Islet of Langerhans (tissue), 1 donor: ENCODE measurements at regions not wholly inside any gene's neighbourhood (a gene's known extent, or its start where the extent isn't known, plus 50 kb on each side); places are given as distances from the start of the nearest gene placed in this dataset.
"Not testable (repeated sequence)": the region's sequence is repeated elsewhere in the genome, so short reads cannot be mapped to it uniquely, and the experiment has no call there.

Experiments used
- FAIRE-seq: peaks from one replicate; lab custom pipeline; 2011; peaks lifted over from hg19 to GRCh38; lab: Jason Lieb, UNC

DNA sequence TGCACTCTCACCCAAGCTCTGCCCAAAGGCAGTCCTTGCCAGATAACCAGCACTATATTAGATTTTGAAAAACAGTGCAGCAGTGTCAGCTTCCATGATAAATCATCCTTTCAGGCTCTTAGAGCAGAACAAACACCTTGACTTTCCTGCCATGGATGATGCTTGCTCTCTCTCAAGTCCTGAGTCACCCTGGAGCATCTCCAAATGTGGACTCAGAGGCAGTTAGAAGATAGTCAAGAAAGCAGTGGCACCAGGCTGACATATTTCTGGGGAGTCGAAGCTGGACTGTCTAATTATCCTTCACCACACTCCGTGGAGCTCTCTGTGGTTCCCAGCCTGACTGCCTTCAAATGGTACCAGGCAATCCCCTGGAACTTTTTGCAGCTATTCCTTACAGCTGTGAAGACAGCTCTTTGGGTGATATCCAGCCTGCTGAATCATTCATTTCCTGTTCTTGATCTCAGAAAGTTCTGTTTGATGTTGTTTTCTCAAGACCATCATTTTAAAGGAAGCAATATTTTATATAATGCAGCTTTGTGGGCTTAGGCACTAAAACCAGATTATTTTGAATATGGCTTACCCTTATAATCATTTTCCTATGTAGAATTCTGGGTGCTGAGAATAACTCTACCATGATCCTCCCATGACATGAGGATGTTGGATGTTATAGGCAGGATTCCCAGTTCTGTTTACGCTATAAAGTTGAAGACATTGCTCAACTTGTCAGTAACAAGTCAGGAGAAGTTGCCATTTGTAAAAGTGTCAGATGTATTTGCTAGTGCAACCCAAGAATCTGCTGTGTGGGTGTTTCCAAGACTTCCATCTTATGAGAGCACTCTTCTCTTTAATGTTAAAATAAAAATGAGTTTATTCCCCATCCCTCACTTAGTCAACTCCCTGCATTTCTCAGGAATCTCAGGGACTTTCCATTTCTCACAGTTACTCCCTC lies 233.8 kb downstream of the C7orf25 start:
- no peak for FAIRE-seq

- FAIRE-seq = no peak
These were observed 237.3 kb downstream of the C7orf25 start for GRCh38 chr7:42674541-42674940.

GRCh38 chr7:42673951-42674350 lies 237.9 kb downstream of the C7orf25 start:
- FAIRE-seq = no peak

- FAIRE-seq = no peak
These were observed 239.4 kb downstream of the C7orf25 start for GRCh38 chr7:42672339-42672999.

DNA sequence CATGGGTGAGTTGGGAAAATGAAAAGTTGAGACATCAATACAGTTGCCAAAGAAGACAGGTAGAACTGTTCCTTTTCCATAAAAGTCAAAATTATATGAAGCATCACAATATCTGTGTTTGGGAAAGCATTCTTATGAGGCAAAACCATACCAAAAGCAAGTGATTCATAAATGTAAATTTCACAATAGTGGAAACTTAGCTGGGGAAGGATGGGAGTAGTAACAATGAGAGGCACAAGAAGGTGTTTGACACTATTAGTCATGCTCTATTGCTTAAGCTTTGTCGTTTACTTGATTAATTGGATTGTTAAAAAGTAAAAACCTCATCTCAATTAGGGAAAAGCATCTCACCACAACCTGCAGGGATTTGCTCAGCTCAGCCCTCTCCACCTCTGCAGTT lies 240.2 kb downstream of the C7orf25 start:
- no peak for FAIRE-seq

DNA sequence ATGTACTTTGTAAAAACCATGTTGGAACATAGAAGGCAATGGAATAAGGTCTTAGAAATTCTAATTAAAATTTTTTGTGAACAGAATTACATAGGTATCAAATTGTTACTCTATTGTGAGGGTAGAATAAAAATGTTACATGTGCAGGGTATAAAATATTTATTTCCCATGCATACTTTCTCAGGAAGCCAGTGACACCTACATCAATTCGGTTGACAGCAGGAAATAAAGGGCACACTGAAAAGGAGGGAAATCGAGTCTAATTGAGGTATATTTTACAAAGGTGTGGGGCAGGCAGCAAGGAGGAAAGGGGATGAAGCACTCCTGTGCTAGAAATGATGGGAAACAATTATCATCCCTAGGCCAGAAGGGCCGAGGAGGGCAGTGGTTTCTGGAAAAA lies 244.9 kb downstream of the C7orf25 start:
- no peak for FAIRE-seq

GRCh38 chr7:42662862-42663261 lies 249.0 kb downstream of the C7orf25 start:
- FAIRE-seq = no peak

DNA sequence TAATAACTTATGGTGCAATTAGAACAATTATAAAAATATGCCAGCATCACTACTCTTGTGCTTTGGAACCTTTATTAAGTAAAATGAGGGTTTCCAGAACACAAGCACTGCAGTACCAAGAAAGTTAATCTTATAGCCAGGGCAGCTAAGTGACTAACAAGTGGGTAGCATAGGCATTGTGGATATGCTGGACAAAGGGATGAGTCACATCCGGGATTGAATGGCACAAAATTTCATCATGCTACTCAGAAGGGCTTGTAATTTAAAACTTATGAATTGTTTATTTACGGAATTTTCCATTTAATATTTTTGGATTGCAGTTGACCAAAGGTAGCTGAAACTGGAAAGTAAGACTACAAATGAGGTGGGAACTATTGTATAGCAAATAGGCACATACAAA lies 250.6 kb downstream of the C7orf25 start:
- FAIRE-seq = no peak

GRCh38 chr7:42650701-42651100 lies 261.2 kb downstream of the C7orf25 start:
- FAIRE-seq = no peak

GRCh38 chr7:42650171-42650570 lies 261.7 kb downstream of the C7orf25 start:
- no peak for FAIRE-seq

- no peak for FAIRE-seq
These were observed 266.0 kb downstream of the C7orf25 start for GRCh38 chr7:42645906-42646305.

GRCh38 chr7:42642699-42643098 lies 269.2 kb downstream of the C7orf25 start:
- FAIRE-seq = no peak

DNA sequence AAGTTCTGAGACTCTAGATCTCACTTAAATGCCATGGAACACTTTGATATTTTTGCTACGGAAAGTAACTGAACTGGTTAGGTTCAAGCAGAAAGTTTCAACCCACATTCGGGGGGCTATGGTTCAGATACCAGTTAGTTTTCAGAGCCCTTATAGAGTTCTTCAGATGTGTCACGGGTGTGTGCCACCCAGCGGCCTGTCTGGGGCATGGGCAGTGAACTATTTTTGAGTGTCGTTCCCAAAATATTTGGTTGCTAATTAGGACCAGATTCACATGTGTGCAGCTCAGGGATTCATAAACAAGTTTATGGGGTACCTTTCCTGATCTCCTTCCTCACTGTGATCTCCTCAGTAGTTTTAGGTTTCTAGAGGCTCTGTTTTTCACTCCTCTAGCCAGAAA lies 271.9 kb downstream of the C7orf25 start:
- no peak for FAIRE-seq

DNA sequence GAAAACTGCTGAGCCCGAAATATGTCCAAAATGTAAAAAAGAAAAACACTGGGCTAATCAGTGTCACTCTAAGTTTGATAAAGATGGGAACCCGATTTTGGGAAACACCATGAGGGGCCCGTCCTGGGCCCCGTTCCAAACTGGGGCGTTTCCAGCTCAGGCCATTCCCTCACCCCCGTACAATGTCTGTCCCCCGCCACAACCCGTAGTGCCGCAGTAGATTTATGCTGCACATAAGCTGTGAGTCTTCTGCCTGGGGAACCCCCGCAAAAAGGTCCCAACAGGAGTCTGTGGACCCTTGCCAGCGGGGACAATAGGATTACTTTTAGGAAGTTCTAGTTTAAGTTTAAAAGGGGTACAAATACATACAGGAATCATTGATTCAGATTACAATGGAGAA lies 275.5 kb downstream of the C7orf25 start:
- not testable (repeated sequence) for FAIRE-seq

- no peak for FAIRE-seq
These were observed 283.8 kb downstream of the C7orf25 start for GRCh38 chr7:42628054-42628453.

DNA sequence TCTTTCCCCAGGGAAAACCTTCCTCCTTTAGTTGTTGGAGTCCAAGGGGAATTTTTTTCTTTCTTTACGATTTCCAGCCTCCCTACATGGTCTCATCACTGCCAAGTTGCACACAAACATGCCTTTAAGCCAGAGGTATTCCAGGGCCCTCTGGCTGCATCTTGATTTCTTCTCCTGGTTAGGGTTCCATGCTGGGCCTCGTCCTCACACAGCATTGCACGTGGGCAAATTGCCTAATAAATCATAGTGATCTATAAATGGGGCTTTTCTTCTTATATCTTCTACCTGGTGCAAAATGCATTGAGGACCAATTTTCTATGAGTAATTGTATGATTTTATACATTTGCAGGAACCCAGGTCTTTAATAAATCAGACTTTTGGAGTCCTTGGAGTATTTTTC lies 284.2 kb downstream of the C7orf25 start:
- no peak for FAIRE-seq

DNA sequence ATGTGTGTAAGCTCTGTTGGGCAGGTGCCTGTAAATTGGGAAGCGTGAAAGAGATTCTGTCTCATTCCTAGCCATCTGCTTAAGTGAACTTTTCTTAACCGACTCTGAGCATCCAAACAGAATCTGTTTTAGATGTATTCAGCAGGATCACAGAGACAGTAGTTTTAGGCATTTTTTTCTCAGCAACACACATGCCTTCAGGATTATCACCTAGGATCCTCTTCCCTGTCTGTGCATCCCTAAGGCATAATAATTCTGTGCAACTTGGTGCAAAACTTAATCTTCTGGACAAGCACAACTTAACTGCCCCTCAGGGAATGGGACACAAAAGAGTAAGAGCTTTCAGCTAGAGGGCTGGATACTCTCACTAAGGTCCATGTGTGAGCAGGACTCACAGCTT lies 284.8 kb downstream of the C7orf25 start:
- no peak for FAIRE-seq

DNA sequence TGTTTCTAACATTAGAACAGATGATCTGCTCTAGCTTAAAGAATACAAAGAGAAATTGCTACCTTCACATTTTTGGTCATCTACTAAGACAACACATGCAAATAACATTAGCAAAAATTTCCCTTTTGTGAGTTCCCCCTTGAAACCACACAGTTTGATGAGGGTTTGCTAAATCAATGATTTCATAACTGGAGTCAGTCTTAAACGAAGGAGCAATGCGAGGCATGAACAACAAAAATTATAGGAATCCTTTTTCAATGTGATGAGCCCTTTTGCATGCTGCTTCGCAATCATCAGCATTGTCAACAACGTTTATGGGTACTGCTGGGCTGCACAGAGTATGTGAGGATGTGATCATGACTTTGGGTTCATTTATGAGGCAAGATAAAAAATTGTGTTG lies 286.4 kb downstream of the C7orf25 start:
- no peak for FAIRE-seq

- no peak for FAIRE-seq
These were observed 287.4 kb downstream of the C7orf25 start for GRCh38 chr7:42624471-42624870.

DNA sequence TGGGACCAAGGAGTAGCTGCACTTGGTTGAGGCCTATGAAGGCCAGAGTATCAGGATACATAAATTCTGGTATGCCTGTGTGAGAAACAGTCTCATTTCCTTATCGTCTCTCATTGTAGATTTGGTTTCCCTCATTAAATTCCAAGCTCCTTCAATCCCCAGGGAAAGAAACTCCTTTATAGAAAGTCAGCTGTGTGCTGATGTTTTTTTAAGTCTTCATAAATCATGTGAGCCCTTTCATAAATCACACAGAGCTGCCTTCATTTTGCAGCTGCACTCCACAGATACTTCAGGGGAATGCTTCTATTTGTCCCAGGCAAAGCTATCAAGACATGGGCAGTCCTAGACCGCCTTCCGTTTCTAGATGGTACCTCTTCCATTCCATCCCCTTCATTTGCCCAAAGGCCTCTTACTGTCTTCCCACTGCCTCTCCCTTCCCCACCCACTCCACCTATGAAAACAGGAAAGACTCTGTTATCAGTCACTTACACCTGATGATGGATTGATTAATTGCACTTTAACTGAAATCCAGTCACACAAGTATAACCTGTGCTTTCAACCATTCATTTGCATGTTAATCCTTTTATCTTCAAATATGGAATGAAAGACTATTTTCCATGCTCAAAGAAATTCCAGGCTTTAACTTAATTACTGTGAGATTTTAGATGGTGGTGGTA lies 290.2 kb downstream of the C7orf25 start:
- no peak for FAIRE-seq

DNA sequence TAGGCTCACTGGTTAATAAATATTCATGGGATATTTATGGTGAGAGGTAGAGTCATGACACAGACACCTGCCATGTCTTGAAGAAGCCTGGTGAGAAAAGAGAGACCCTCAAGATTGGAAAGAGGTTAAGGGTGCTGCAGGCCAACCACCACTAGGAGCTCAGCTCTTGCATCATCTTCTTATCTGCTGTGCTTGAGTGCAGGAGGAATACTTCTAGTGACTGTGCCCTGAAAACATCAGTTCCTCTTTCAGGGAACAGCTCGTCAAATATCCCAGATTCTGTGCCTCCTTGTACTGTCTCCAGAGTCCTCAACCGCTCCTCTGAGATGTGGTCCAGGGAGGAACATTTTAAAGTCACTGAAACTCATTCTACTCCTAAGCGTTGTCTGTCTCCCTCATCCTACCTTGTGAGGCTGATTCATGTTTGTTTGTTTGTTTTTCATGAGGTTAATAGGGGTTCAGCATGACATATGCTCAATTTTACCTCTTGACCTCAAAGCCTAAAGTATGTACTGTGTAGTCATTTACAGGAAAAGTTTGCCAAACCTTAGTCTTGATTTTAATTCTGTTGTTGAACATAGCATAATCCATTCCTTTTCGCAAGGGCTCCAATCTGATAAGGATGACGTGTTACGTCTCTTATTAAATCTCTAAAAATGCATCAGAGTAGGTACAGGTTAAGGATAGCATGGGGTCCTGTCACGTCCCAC lies 293.1 kb downstream of the C7orf25 start:
- FAIRE-seq = no peak

DNA sequence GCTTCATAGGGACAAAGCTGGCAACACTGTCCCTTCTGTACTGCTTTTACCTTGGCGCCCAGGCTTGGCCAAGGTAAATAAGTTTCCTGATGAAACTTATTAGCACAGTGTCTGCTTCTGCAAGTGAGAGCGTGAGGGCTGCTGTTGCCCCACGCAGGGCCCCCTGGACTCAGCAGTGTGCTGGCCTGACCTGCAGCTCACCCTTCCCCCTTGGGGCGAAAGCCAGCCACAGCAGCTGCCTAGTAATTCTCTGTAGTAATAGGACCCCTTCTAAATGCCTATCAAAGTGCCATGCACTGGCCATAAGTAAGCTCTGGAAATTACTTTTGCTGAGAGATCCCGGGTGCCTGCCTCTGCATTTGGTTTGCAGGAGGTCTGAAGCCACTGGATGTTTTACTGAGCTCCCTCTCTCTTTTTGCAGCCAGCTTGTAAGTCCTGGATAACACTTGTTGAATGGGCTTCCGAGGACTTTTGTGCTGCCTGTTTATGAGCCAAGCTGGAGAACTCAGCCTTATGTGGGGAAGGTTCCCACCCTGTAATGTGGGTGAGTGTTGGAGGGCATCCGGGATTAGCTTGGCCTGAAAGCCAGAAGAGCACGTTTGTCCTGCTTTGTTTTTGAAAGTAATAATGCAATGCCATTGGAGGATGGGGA lies 293.9 kb downstream of the C7orf25 start:
- FAIRE-seq = no peak
